Brain pericyte (primary cell): ENCODE measurements at regions not wholly inside any gene's neighbourhood (a gene's known extent, or its start where the extent isn't known, plus 50 kb on each side); places are given as distances from the start of the nearest gene placed in this dataset.

Experiments
- DNase-seq: peaks from one replicate; pipeline ENCODE4 v3.0.0-alpha.2; 2012; ENCODE audit warnings: low read depth, low spot score

GRCh38 chr16:6081320-6081976 is 983.9 kb upstream of the EEF2KMT start:
- no peak for DNase-seq

GRCh38 chr16:6076631-6077030 is 979.0 kb upstream of the EEF2KMT start:
- no peak for DNase-seq

DNA sequence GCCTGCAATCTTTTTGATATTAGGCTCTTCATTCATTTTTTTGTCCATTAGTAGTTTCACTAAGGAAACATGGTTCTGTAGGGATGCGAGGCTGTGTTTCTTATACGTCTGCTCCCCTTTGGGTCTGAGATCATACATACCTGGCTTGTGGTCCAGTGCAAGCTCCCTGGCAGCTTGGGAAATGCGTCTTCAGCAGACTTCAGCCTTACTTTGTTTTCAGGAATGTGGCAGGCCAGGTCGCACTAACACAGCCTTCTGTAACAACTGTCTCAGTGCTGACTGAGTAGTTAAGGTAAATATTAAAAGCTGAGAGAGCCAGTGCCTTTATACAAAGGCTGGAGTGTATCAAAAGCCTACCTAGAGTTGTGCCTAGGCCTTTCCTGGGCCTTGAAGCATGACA is 970.5 kb upstream of the EEF2KMT start:
- DNase-seq, result no peak

DNA sequence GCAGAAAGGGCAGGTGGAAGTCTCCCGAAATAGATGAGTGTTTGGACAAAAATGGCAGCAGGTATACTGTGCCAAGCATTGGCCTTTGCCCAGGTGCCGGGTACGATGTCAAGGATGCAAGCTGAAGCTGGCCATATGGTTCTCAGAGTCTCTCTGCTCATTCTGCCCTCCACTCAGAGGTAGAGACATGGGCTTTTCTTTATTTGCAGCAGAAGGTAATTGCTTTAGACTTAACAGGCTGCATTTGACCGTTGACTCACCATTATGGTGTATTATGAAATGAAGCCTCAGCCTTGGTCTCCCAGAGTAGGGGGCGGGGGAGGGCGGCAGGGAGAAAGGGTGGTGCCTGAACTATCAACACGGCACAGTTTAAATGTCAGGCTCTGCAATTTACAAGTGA is 969.1 kb upstream of the EEF2KMT start:
- DNase-seq, result no peak

DNA sequence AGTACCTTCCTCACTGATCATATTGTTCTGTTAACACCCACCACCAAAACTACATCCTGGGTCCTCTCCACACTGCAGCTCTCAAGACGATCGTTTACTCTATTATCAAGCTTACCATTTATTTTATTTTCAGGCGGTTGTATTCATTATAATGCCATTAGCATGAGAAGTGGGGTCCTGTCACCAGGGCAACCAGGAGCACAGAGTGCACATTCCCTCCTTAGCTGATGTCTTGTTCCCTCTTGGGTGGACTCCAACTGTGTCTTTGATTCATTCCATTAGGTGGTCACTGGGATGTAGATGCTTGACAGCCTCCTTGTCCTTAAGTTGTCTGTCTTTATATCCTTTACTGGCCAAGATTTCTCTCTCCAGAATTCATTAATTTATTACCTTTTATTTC is 965.9 kb upstream of the EEF2KMT start:
- DNase-seq, result no peak

GRCh38 chr16:6059671-6060070 is 962.1 kb upstream of the EEF2KMT start:
- no peak for DNase-seq

- DNase-seq, result no peak
Measured at GRCh38 chr16:6057821-6058220, 960.2 kb upstream of the EEF2KMT start.

GRCh38 chr16:6048017-6048416 is 950.4 kb upstream of the EEF2KMT start:
- no peak for DNase-seq

GRCh38 chr16:6047325-6047724 is 949.7 kb upstream of the EEF2KMT start:
- DNase-seq, result no peak

DNA sequence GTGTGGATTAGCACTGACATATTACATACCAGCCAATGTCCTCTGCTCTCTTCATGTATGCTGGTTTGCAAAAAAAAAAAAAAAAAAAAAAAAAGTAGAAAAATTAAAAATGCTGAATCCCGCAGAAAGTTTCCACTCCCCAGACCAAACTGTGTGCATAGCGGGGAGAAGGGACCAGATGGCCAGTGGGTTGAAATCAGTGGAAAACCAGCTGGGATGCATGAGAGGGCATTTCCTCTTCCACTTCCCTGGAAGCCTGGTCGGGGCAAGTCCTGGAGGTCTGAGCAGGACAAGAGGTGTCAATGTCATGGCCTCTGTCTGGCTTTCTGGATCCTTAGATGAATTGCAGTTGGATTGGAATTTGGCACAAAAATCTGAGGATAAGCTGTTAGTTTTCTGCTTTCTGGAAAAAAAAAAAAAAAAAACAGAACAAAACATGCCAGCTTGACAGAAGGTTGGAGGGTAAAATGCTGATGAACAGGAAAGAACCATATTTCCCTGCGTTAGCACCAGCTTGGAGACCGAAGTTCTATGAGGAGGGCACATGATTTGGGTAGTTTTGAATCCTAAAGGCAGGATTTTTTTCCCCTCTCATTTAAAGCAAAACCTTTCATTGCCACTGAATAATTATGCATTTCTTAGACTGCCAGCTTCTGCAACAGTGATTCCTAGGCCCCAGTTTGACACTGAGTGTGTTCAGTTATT is 941.5 kb upstream of the EEF2KMT start:
- no peak for DNase-seq

GRCh38 chr16:6035161-6035560 is 937.6 kb upstream of the EEF2KMT start:
- DNase-seq, result no peak

GRCh38 chr16:6034511-6034910 is 936.9 kb upstream of the EEF2KMT start:
- DNase-seq, result no peak

DNA sequence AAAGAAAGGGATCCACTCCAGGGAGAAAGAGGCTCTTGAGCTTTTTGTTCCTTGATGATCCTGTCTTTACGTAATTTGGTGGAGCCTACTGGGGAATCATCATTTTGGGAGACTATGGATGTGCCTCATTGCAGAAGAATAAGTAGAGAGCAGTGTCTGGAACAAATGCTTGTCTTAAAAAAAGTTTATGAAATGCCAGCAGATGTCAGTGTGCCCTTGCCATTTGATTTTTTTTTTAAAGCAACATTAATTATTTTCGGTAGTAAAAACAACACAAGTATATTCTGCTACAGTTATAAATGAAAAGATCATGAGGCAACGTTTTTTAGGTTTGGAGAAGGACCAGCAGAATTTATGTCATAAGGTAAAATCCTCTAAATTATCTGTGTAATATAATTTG is 934.8 kb upstream of the EEF2KMT start:
- DNase-seq, result no peak

DNA sequence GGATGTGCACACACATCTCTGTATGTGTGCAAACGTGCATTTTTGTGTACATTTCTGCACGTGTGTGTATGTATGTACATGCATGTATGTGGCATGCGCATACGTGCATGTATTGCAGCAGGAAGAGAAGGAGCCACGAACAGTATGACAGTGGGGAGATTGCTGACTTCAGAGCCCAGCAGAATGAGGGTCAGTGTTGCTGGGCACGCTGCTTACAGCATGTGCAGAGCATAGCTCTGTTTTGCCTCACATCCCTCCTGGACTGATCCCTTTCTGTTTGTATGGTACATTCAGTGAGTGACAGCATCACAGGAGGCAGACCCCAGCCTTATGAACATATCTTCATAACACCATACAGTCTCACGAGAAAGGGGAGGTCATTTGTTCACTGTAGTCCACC is 934.0 kb upstream of the EEF2KMT start:
- DNase-seq, result no peak

GRCh38 chr16:6031102-6031501 is 933.5 kb upstream of the EEF2KMT start:
- DNase-seq, result no peak

GRCh38 chr16:6027733-6028132 is 930.1 kb upstream of the EEF2KMT start:
- DNase-seq, result no peak

- no peak for DNase-seq
Measured at GRCh38 chr16:6023449-6023848, 925.9 kb upstream of the EEF2KMT start.

DNA sequence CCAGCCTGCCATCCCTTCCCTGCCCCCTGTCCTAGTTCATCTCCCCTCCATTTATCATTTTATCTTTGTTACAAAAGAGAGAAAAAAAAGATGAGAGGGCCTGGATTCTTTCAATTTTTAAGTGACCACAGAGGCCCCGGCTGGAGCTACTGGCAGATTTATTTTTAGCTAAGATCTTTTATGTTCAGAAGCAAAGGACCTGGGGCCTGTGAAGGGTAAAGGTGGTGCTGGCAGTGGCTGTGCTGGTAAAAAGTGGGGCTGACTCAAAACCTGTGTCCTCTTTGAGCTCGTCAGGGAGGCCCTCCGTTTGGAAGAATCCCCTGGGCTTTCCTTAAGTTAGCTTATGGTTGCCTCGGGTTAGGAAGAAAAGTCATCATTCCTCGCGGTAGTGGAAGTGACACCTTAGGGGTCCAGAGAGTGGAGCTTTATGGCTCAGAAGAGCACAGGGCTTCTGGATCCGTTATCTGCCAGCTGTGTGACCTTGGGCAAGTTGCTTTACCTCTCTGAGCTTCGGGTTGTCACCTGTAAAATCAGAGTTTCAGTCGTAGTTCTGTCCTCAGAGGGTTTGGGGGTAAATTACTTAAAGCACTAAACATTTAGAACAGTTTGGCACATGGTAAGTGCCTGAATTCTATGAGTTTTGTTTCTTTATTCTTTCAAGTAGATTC is 923.8 kb upstream of the EEF2KMT start:
- no peak for DNase-seq

- no peak for DNase-seq
Measured at GRCh38 chr16:6020162-6020985, 922.8 kb upstream of the EEF2KMT start.

DNA sequence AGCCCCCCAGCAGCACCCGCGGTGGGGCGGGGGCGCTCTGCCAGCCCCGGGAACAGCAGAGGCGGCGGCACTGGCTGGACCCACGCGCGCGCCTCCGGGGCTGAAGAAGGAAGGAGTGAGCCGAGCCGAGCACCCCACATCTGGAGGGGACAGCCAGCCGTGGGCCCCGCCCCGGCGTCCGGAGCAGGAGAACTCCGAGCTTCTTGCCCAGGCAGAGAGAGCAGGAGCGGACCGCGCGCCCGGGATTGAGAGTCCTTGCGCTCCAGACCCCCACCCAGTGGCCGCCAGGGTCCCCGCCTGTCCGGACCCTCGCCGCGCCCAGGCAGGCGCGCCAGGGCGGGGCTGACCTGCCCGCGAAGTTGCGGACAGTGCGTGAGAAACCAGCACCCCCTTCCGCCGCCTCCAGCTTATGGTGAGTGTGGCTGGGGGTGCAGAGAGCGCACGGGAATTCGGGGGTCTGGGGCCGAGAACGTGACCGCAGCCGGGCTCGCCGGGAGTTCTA is 921.9 kb upstream of the EEF2KMT start:
- DNase-seq, result no peak

GRCh38 chr16:6018848-6019489 is 921.4 kb upstream of the EEF2KMT start:
- DNase-seq, result no peak
